H9 (cell line): ENCODE measurements at regions not wholly inside any gene's neighbourhood (a gene's known extent, or its start where the extent isn't known, plus 50 kb on each side); places are given as distances from the start of the nearest gene placed in this dataset.

ENCODE experiments used
- DNase-seq: peaks from one replicate; pipeline ENCODE4 v3.0.0-alpha.2; 2017
- H2AFZ ChIP-seq: one replicate; pipeline ENCODE4 v1.6.1; 2013; ENCODE audit warnings: mild to moderate bottlenecking, low read length, control low read depth, moderate library complexity
- H2AK5ac ChIP-seq: 2 replicates; pipeline ENCODE4 v1.6.1; 2013; ENCODE audit warnings: low read length, control low read depth, mixed read lengths; ENCODE audit not compliant: insufficient read length
- H2BK120ac ChIP-seq: one replicate; pipeline ENCODE4 v1.6.1; 2013; ENCODE audit warnings: low read depth, mild to moderate bottlenecking, low read length, control low read depth, inconsistent platforms; ENCODE audit not compliant: poor library complexity, severe bottlenecking
- H2BK12ac ChIP-seq: 2 replicates; pipeline ENCODE4 v1.6.1; 2013; ENCODE audit warnings: low read length, control low read depth, mixed read lengths, low read depth; ENCODE audit not compliant: insufficient read length
- H2BK15ac ChIP-seq: 2 replicates; pipeline ENCODE4 v1.6.1; 2013; ENCODE audit warnings: low read depth, low read length, control low read depth
- H2BK20ac ChIP-seq: one replicate; pipeline ENCODE4 v1.6.1; 2013; ENCODE audit warnings: low read depth, mild to moderate bottlenecking, low read length, control low read depth, inconsistent platforms; ENCODE audit not compliant: poor library complexity, severe bottlenecking
- H2BK5ac ChIP-seq: 2 replicates; pipeline ENCODE4 v1.6.1; 2013; ENCODE audit warnings: low read length, control low read depth, mixed read lengths; ENCODE audit not compliant: insufficient read length
- H3K14ac ChIP-seq: 2 replicates; pipeline ENCODE4 v1.6.1; 2013; ENCODE audit warnings: low read length, control low read depth; ENCODE audit not compliant: insufficient read depth
- H3K18ac ChIP-seq: 2 replicates; pipeline ENCODE4 v1.6.1; 2013; ENCODE audit warnings: low read depth, mild to moderate bottlenecking, mixed read lengths, low read length, control low read depth; ENCODE audit not compliant: insufficient read length
- H3K23ac ChIP-seq: 2 replicates; pipeline ENCODE4 v1.6.1; 2013; ENCODE audit warnings: low read length, control low read depth, mixed read lengths, low read depth; ENCODE audit not compliant: insufficient read length
- H3K23me2 ChIP-seq: 2 replicates; pipeline ENCODE4 v1.6.1; 2013; ENCODE audit warnings: low read depth, mild to moderate bottlenecking, mixed read lengths, low read length, control low read depth; ENCODE audit not compliant: insufficient read length, poor library complexity, severe bottlenecking
- H3K27ac ChIP-seq: 2 replicates; pipeline ENCODE4 v1.5.1; 2013; ENCODE audit warnings: low read length, control low read depth, mixed read lengths, low read depth; ENCODE audit not compliant: insufficient read length
- H3K27me3 ChIP-seq: 2 replicates; pipeline ENCODE4 v1.6.1; 2013; ENCODE audit warnings: low read length, control low read depth, inconsistent platforms; ENCODE audit not compliant: insufficient read depth
- H3K4ac ChIP-seq: 2 replicates; pipeline ENCODE4 v1.6.1; 2013; ENCODE audit warnings: low read depth, mild to moderate bottlenecking, control low read depth, inconsistent platforms, low read length, moderate library complexity
- H3K4me1 ChIP-seq: 2 replicates; pipeline ENCODE4 v1.6.1; 2013; ENCODE audit warnings: low read length, control low read depth, inconsistent platforms; ENCODE audit not compliant: insufficient read depth
- H3K4me2 ChIP-seq: 2 replicates; pipeline ENCODE4 v1.6.1; 2013; ENCODE audit warnings: low read length, control low read depth, mixed read lengths; ENCODE audit not compliant: insufficient read length, insufficient read depth
- H3K56ac ChIP-seq: 2 replicates; pipeline ENCODE4 v1.6.1; 2013; ENCODE audit warnings: low read depth, mild to moderate bottlenecking, mixed read lengths, low read length, control low read depth; ENCODE audit not compliant: insufficient read length
- H3K79me1 ChIP-seq: 2 replicates; pipeline ENCODE4 v1.6.1; 2013; ENCODE audit warnings: low read depth, mild to moderate bottlenecking, moderate library complexity, low read length, control low read depth, inconsistent platforms; ENCODE audit not compliant: insufficient read depth, poor library complexity, severe bottlenecking
- H3K79me2 ChIP-seq: 2 replicates; pipeline ENCODE4 v1.6.1; 2013; ENCODE audit warnings: low read length, control low read depth, inconsistent platforms; ENCODE audit not compliant: insufficient read depth
- H3K9ac ChIP-seq: 2 replicates; pipeline ENCODE4 v1.6.1; 2013; ENCODE audit warnings: low read length, control low read depth, mixed read lengths; ENCODE audit not compliant: insufficient read length; ENCODE audit errors: extremely low read depth
- H3K9me3 ChIP-seq: one replicate; pipeline ENCODE4 v1.6.1; 2013; ENCODE audit warnings: low read depth, low read length, inconsistent platforms; ENCODE audit not compliant: control insufficient read depth
- H3T11ph ChIP-seq: one replicate; pipeline ENCODE4 v1.6.1; 2013; ENCODE audit warnings: mild to moderate bottlenecking, low read length, control low read depth, inconsistent platforms
- H4K20me1 ChIP-seq: one replicate; pipeline ENCODE4 v1.6.1; 2013; ENCODE audit not compliant: control insufficient read depth, insufficient read length, insufficient read depth
- H4K5ac ChIP-seq: 2 replicates; pipeline ENCODE4 v1.6.1; 2013; ENCODE audit warnings: low read depth, mild to moderate bottlenecking, mixed read lengths, low read length, control low read depth; ENCODE audit not compliant: insufficient read length
- H4K8ac ChIP-seq: replicated peaks from 2 replicates; pipeline ENCODE4 v1.6.1; 2013; ENCODE audit warnings: low read length, control low read depth, mixed read lengths, low read depth; ENCODE audit not compliant: insufficient read length
- H4K91ac ChIP-seq: 2 replicates; pipeline ENCODE4 v1.6.1; 2013; ENCODE audit warnings: low read depth, mild to moderate bottlenecking, moderate library complexity, mixed read lengths, low read length, control low read depth; ENCODE audit not compliant: insufficient read length
- H3K27ac Mint-ChIP-seq, 3 experiments: 2 replicates in 2 of 3; 3 replicates in 1 of 3; pipeline ENCODE4 v1.8.0; 2020 to 2021; ENCODE audit warnings: mixed read lengths in 3 of 3, mild to moderate bottlenecking in 1 of 3, moderate library complexity in 1 of 3
- H3K27me3 Mint-ChIP-seq: 2 replicates; pipeline ENCODE4 v1.8.0; 2021; ENCODE audit warnings: low read depth, mild to moderate bottlenecking, moderate library complexity, mixed read lengths
- H3K36me3 Mint-ChIP-seq, 3 experiments: 2 replicates in 2 of 3; 3 replicates in 1 of 3; pipeline ENCODE4 v1.8.0; 2020 to 2021; ENCODE audit warnings: low read depth in 3 of 3, mixed read lengths in 3 of 3; ENCODE audit not compliant: insufficient read depth in 1 of 3
- H3K4me1 Mint-ChIP-seq, 2 experiments: 2 replicates each; pipeline ENCODE4 v1.8.0; 2020; ENCODE audit warnings: mixed read lengths in 2 of 2
- H3K4me3 Mint-ChIP-seq, 2 experiments: 2 replicates in 1 of 2; 3 replicates in 1 of 2; pipeline ENCODE4 v1.8.0; 2020 to 2021; ENCODE audit warnings: mild to moderate bottlenecking in 2 of 2, mixed read lengths in 2 of 2, moderate library complexity in 1 of 2
- H3K9me3 Mint-ChIP-seq, 2 experiments: 2 replicates in 1 of 2; 3 replicates in 1 of 2; pipeline ENCODE4 v1.8.0; 2020; ENCODE audit warnings: mild to moderate bottlenecking in 2 of 2, mixed read lengths in 2 of 2, moderate library complexity in 1 of 2
- WGBS: extraction: QIAGEN DNeasy Blood & Tissue Kit; methylation state at CpG from one replicate; pipeline ENCODE4 v1.1.7; 2013; ENCODE audit warnings: missing lambda C conversion rate, low lambda C conversion rate, mixed read lengths; ENCODE audit not compliant: insufficient read length; ENCODE audit errors: extremely low coverage; 5-methylcytosine and 5-hydroxymethylcytosine counted together
- TF ChIP-seq, protein P1 (sequence below): fragments of 200-600 bp; sonication (generic); conservative IDR thresholded peaks from 3 replicates; pipeline ENCODE4 v1.8.0; 2021; ENCODE audit warnings: antibody characterized with exemption, mild to moderate bottlenecking

GRCh38 chr9:89864731-89865130 lies 259.9 kb downstream of the GADD45G start:
- Histone ChIP-seq H3K4ac (no peak overlapping the region), H2BK5ac (no peak overlapping the region), H3T11ph (no peak overlapping the region), H2BK15ac (no peak overlapping the region), H3K9ac (no peak overlapping the region), H4K8ac (no peak overlapping the region), H2AFZ (no peak overlapping the region), H3K4me1 (no peaks in the 10 kb centered on the region), H2AK5ac (no peak overlapping the region), H3K79me1 (no peaks in the 10 kb centered on the region), H3K4me2 (no peak overlapping the region), H3K9me3 (no peaks in the 10 kb centered on the region), H3K23ac (no peak overlapping the region), H2BK20ac (no peak overlapping the region), H4K5ac (no peak overlapping the region), H2BK12ac (no peak overlapping the region), H3K56ac (no peak overlapping the region), H3K18ac (no peak overlapping the region), H3K14ac (no peak overlapping the region; the same call in 1 of the 2 replicates), H2BK120ac (no peak overlapping the region), H3K27ac (no peak overlapping the region), H4K20me1 (no peaks in the 10 kb centered on the region), H3K27me3 (no peaks in the 10 kb centered on the region), H3K79me2 (no peaks in the 10 kb centered on the region), H4K91ac (no peak overlapping the region), H3K23me2 (no peaks in the 10 kb centered on the region)
- no peak for DNase-seq
- no CpG with 5 or more reads among the region's 4 CpGs for whole genome bisulfite sequencing
- TF ChIP-seq, protein P1, sequence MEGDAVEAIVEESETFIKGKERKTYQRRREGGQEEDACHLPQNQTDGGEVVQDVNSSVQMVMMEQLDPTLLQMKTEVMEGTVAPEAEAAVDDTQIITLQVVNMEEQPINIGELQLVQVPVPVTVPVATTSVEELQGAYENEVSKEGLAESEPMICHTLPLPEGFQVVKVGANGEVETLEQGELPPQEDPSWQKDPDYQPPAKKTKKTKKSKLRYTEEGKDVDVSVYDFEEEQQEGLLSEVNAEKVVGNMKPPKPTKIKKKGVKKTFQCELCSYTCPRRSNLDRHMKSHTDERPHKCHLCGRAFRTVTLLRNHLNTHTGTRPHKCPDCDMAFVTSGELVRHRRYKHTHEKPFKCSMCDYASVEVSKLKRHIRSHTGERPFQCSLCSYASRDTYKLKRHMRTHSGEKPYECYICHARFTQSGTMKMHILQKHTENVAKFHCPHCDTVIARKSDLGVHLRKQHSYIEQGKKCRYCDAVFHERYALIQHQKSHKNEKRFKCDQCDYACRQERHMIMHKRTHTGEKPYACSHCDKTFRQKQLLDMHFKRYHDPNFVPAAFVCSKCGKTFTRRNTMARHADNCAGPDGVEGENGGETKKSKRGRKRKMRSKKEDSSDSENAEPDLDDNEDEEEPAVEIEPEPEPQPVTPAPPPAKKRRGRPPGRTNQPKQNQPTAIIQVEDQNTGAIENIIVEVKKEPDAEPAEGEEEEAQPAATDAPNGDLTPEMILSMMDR, result no peak
- H3K4me3 Mint-ChIP-seq, result no peak overlapping the region
- H3K27ac Mint-ChIP-seq, result no peak overlapping the region
- no peaks in the 10 kb centered on the region; a peak in 1 of 7 replicates for H3K36me3 Mint-ChIP-seq
- peaks cover 9 to 11% of the 10 kb centered on the region in 2 experiments; a peak in 3 of 4 replicates for H3K4me1 Mint-ChIP-seq
- H3K9me3 Mint-ChIP-seq, result no peaks in the 10 kb centered on the region
- peaks cover 3% of the 10 kb centered on the region; the same call in 1 of the 2 replicates for H3K27me3 Mint-ChIP-seq
